DMS153 treated with DMSO at 0.1 percent for 48 hours (cell line): ENCODE measurements at regions not wholly inside any gene's neighbourhood (a gene's known extent, or its start where the extent isn't known, plus 50 kb on each side); places are given as distances from the start of the nearest gene placed in this dataset.
A peak's percentile ranks its signal among the peaks of the same experiment; 100 is the strongest.
"Not testable (repeated sequence)": the region's sequence is repeated elsewhere in the genome, so short reads cannot be mapped to it uniquely, and the experiment has no call there.

Source experiments
- DNase-seq: peaks from one replicate; lab custom pipeline; 2025; ENCODE audit not compliant: unreplicated experiment; lab: John Stamatoyannopoulos, UW

DNA sequence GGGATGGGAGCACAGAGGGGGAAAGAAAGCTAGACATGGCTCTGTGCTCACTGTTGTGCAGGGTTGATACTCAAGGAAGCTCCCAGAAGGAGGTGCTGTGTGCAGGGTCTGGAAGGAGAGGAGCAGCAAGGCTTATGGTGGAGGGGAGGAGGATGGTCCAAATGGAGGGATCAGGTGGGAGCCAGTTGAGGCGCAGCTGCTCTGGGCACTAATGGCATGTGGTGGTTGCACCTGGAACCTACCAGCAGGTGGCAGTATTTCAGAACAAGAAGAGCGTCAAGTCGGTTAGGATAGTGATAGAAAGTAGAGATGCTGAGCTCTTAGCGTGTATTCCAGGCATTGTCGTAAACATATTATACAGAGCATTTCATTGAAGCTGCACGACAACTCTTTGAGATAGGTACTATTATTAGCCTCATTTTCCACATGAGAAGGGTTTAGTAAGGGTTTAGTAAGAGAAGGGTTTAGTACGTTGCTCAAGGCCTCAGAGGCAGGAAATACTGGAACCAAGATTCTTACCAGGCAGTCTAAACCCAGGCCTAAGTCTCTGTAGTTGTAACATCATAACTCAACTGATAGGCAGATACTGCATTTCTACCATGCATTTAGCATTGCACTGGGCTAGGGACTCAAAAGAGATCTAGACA is 223.7 kb downstream of the CYP26B1 start:
- DNase-seq: peak; percentile 76

- DNase-seq: no peak
Measured at GRCh38 chr2:71923143-71923525, 224.5 kb downstream of the CYP26B1 start.

GRCh38 chr2:71922499-71923142 is 225.0 kb downstream of the CYP26B1 start:
- no peak for DNase-seq

DNA sequence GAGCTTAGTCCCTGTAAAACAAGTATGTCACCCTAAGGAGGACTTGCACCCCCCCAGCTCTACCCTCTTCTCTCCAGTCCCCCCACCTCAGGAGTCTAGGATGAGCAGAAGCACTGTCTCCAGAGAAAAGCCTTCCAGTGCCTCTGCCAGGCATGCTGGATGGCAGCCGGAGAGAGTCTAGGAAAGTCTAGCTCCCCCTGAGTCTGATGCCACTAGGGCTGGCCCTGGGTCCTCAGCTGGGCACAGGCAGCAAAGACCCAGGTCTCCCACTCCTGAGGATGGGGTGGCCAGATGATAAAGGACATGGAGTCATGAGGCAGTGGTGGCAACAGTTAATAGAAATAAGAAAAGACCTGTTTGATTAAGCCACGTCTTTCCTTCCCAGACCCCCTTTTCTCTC is 225.6 kb downstream of the CYP26B1 start:
- no peak for DNase-seq

GRCh38 chr2:71920819-71921218 is 226.8 kb downstream of the CYP26B1 start:
- DNase-seq: not testable (repeated sequence)

GRCh38 chr2:71919708-71920107 is 228.0 kb downstream of the CYP26B1 start:
- no peak for DNase-seq

GRCh38 chr2:71910277-71910676 is 237.4 kb downstream of the CYP26B1 start:
- no peak for DNase-seq

DNA sequence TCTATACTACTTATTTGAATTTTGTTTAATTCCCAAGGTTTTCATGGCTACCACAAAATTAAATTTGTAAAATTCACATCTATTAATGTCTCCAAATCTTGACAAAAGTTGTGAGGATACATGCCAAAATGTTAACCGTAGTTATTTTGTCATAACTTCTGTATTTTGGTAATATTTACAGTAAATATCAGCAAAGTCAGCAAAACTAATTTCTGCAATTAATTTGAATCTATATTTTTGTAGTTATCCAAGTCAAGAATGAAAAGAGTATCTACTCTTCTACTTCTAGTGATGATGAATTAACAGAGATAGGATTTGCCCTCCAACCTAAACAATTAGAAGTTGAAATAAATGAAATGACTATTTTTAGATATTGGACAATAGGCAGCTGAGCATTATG is 238.9 kb downstream of the CYP26B1 start:
- no peak for DNase-seq

DNA sequence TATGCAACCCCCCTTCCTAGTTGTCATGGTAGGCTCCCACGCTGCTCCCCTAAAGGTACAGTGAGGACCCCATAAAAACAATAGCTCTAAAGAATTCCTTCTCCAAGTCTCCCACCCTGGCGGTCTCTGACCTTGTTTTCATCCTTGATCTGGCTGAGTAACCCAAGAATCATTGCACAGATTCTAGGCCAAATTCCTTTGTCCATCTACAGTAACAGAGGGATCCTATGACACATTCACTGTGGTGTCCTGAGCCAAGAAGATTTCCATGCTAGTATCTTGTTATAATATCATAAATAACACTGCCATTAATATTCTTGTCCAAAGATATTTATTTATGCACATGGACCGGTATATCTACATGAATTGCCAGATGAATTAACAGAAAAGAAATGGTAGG is 240.2 kb downstream of the CYP26B1 start:
- no peak for DNase-seq

DNA sequence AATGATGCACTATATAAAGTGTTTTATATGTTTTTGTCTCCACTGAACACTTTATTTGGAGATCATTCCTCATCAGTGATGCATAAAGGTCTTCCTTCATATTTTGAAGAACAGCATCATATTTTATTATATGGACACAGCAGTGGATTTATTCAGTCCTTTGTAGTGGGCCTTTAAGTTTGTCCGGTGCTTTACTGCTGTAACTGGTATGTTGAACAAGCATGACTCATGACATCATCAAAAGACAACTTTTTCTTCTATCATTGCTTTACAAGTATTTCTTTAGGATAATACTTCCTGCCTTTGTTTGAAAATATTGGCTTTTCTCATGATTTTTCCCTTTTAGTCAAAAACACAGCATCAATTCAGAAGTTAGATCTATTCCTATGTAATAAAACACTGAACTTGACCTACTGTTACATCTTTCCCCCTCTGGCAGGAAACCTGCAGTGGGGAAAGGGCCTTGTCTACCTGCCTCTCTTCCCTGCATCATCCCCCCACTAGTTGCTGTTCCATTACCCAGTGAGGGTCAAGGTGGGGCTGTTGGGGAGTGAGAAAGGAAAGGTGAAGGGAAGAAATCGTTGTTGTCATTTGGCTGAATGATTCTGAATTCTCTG is 241.2 kb downstream of the CYP26B1 start:
- no peak for DNase-seq

DNA sequence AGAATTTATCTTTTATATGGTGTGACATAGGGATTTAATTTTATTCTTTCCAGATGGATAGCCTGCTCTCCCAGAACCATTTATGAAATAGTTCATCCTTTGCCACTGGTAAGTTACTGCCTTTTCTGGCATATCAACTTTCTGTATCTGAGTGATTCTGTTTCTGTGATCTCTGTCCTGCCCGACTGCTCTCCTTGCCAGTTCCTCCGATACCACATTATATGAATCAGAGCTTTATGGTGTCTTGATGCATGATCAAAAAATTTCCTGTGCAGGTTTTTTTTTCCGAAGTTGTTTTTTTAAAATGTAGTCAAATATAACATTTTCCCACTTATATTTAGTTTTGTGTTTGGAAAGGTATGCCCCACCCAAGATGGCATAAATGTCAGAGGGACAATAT is 242.5 kb downstream of the CYP26B1 start:
- no peak for DNase-seq

GRCh38 chr2:71903841-71904240 is 243.8 kb downstream of the CYP26B1 start:
- DNase-seq: no peak

DNA sequence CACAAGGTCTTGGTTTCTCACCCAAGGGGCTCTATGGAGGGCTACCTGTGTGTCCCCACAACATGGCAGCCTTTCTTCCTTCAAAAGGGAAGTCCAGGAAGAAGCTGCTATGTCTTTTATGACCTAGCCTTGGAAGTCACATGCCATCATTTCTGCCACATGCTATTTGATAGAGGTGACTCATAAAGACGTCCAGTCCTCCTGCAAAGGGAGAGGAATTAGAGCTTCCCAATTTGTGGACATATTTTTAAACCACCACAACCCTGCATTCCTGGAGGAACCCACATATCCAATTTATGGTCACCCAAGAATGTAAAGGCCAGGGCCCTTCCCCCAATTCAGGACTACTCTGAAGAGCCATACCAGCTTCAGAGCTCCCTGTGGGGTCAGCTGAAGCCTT is 246.2 kb downstream of the CYP26B1 start:
- DNase-seq: no peak

DNA sequence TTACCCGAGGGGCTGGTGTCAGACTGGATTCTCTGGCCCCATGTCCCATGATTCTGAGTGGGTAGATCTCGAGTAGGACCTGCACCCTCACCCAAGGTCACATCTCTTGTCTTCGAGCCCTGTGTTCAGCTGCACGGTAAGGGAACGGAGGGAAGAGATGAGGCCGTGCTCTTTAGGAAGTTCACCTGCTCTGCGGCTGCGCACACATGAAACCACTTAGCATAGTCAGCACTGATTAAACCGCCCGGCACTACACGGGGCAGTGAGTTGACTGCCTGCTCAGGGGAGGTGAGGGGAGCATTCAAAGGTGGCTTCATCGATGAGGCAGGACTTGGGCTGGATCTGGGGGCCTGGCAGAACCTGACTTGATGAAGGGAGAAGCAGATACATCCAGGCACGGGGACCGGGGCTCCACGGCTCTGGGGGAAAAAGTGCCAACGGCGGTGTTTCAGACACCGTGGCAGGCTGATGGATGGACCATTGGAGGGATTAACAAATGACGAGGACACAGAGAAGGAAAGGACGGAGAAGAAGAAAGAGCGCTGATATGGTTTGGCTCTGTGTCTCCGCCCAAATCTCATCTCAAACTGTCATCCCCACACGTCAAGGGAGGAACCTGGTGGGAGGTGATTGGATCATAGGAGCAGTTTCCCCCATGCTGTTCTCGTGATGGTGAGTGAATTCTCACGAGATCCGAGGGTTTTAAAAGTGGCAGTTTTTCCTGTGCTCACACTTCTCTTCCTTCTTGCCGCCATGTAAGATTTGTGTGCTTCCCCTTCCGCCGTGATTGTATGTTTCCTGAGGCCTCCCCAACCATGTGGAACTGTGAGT is 248.6 kb downstream of the CYP26B1 start:
- DNase-seq: no peak

DNA sequence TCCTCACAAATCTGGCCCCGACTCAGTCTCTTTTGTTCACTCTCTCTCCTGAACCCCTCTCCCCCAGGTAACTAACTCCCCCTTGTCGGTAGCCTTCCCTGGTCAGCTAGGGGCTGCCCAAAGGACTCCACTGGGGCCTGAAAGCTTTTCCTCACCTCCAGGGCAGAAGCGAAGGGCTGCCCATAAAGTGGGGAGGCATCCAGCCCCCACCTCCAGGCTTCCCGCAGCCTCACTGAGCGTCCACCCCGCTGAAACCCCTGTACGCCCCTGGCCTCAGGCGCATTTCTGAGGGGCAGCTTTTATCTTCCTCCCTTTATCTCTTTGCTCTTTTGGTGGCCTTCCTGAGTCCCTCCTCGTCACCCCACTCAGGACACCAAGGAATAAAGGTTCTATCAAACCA is 249.3 kb downstream of the CYP26B1 start:
- no peak for DNase-seq

- no peak for DNase-seq
Measured at GRCh38 chr2:71897836-71898235, 249.8 kb downstream of the CYP26B1 start.

- no peak for DNase-seq
Measured at GRCh38 chr2:71897137-71897480, 250.6 kb downstream of the CYP26B1 start.

DNA sequence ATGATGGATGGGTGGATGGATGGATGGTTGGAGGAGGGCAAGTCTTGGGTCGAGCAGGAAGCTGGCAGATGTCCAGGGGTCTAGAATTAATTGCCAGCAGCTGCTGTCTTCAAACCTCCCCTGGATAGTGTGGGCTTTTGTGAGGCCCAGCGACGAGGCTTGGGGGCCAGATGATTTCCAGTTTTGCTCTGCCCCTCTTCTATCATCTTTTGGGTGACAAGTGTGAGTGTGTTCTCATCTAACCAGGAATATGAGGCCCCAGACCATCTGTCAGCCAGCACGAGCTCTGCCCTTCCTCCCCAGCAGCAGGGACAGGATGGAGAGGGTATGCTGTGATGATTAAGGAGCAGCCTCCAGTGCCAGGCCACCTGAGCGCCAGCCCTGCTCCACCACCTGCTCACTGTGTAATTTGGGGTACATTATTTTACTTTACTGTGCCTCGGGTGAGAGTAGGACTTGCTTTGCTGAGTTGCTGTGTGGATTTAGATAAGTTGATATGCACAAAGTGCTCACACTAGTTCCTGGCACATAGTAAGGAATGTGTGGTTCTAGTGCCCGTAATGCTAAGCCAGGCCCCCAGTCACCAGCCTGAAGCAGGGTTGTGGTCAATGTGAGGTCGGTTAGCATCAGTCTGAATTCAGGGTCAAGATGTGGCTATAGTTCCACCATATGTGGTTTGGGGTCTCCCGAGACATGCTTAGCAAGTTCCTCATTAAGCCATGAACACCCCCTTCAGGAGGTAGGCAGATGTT is 251.1 kb downstream of the CYP26B1 start:
- DNase-seq: no peak

- DNase-seq: no peak
Measured at GRCh38 chr2:71895320-71896161, 252.1 kb downstream of the CYP26B1 start.

- DNase-seq: no peak
Measured at GRCh38 chr2:71894261-71894660, 253.4 kb downstream of the CYP26B1 start.
